PC-3 (cell line): ENCODE measurements at regions not wholly inside any gene's neighbourhood (a gene's known extent, or its start where the extent isn't known, plus 50 kb on each side); places are given as distances from the start of the nearest gene placed in this dataset.

ENCODE experiments used
- ATAC-seq: fragments of 200-7000 bp; cut with Tn5 transposase; 2 replicates; pipeline ENCODE4 v1.9.1; 2020; ENCODE audit warnings: mild to moderate bottlenecking, moderate library complexity
- BruUV-seq: library from RNA; stranded (reverse); fragments of 400-500 nt; replicated peaks from 2 replicates; lab custom pipeline; 2021; lab: Mats Ljungman, UMichigan
- CTCF ChIA-PET: fragments of 300-600 bp; sonication (Branson Sonifier 250); formaldehyde crosslinking; loops from one replicate; lab custom pipeline; 2022; ENCODE audit warnings: antibody characterized with exemption; lab: Charles Lee
- POLR2A ChIA-PET: fragments of 300-600 bp; sonication (Branson Sonifier 250); formaldehyde crosslinking; loops from one replicate; lab custom pipeline; 2022; ENCODE audit warnings: antibody characterized with exemption; ENCODE audit not compliant: unreplicated experiment; lab: Charles Lee
- DNase-seq: peaks from one replicate; pipeline ENCODE4 v3.0.0-alpha.2; 2015
- H2AFZ ChIP-seq: fragments of 300-600 bp; sonication (generic); 2 replicates; pipeline ENCODE4 v1.6.0; 2016; ENCODE audit warnings: antibody characterized with exemption, low read length
- H3F3A ChIP-seq: fragments of 300-600 bp; sonication (generic); one replicate; pipeline ENCODE4 v1.6.0; 2017; ENCODE audit warnings: antibody characterized with exemption, low read length, control low read depth, mild to moderate bottlenecking; ENCODE audit not compliant: unreplicated experiment
- H3K27ac ChIP-seq: fragments of 300-600 bp; sonication (generic); 2 replicates; pipeline ENCODE4 v1.5.1; 2016; ENCODE audit warnings: mild to moderate bottlenecking, low read length
- H3K27me3 ChIP-seq: fragments of 300-600 bp; sonication (generic); 2 replicates; pipeline ENCODE4 v1.6.1; 2016; ENCODE audit warnings: low read length, mixed read lengths
- H3K36me3 ChIP-seq: fragments of 300-600 bp; sonication (generic); 2 replicates; pipeline ENCODE4 v1.6.1; 2016; ENCODE audit warnings: low read depth, mixed run types, low read length, mixed read lengths
- H3K4me1 ChIP-seq: fragments of 300-600 bp; sonication (generic); 2 replicates; pipeline ENCODE4 v1.5.1; 2016; ENCODE audit warnings: low read length; ENCODE audit not compliant: insufficient read depth
- H3K4me2 ChIP-seq: fragments of 300-600 bp; sonication (generic); 2 replicates; pipeline ENCODE4 v1.6.0; 2016; ENCODE audit warnings: low read length
- H3K4me3 ChIP-seq: fragments of 300-600 bp; sonication (generic); 2 replicates; pipeline ENCODE4 v1.5.1; 2016; ENCODE audit warnings: mild to moderate bottlenecking, low read length, mixed read lengths
- H3K79me2 ChIP-seq: fragments of 300-600 bp; sonication (generic); 2 replicates; pipeline ENCODE4 v1.6.1; 2017; ENCODE audit warnings: low read length, mixed read lengths
- H3K9ac ChIP-seq: fragments of 300-600 bp; sonication (generic); 2 replicates; pipeline ENCODE4 v1.6.0; 2016; ENCODE audit warnings: mild to moderate bottlenecking, low read length
- H3K9me2 ChIP-seq: fragments of 300-600 bp; sonication (generic); replicated peaks from 2 replicates; pipeline ENCODE4 v1.6.1; 2016; ENCODE audit warnings: mixed run types, low read length, mixed read lengths
- H3K9me3 ChIP-seq: fragments of 300-600 bp; sonication (generic); 2 replicates; pipeline ENCODE4 v1.6.1; 2016; ENCODE audit warnings: low read length, mixed read lengths
- H4K20me1 ChIP-seq: fragments of 300-600 bp; sonication (generic); 2 replicates; pipeline ENCODE4 v1.6.1; 2016; ENCODE audit warnings: low read length, mixed read lengths
- EZH2 ChIP-seq: fragments of 300-600 bp; sonication (generic); IDR thresholded peaks from one replicate; pipeline ENCODE4 v1.6.1; 2017; ENCODE audit warnings: antibody characterized with exemption, mild to moderate bottlenecking, low read length; ENCODE audit not compliant: unreplicated experiment
- EZH2phosphoT487 ChIP-seq: fragments of 300-600 bp; sonication (generic); IDR thresholded peaks from 2 replicates; pipeline ENCODE4 v1.6.1; 2018; ENCODE audit warnings: mild to moderate bottlenecking, antibody characterized with exemption, low read length, borderline replicate concordance
- intact Hi-C: fragments of 100-400 bp; cut with micrococcal nuclease; formaldehyde crosslinking; loops from 2 replicates; pipeline ENCODE4 v1.9.0; 2023
- TF ChIP-seq, protein P1 (sequence below): fragments of 300-600 bp; sonication (generic); conservative IDR thresholded peaks from 2 replicates; pipeline ENCODE4 v1.5.1; 2017; ENCODE audit warnings: antibody characterized with exemption, low read depth, mild to moderate bottlenecking, low read length

DNA sequence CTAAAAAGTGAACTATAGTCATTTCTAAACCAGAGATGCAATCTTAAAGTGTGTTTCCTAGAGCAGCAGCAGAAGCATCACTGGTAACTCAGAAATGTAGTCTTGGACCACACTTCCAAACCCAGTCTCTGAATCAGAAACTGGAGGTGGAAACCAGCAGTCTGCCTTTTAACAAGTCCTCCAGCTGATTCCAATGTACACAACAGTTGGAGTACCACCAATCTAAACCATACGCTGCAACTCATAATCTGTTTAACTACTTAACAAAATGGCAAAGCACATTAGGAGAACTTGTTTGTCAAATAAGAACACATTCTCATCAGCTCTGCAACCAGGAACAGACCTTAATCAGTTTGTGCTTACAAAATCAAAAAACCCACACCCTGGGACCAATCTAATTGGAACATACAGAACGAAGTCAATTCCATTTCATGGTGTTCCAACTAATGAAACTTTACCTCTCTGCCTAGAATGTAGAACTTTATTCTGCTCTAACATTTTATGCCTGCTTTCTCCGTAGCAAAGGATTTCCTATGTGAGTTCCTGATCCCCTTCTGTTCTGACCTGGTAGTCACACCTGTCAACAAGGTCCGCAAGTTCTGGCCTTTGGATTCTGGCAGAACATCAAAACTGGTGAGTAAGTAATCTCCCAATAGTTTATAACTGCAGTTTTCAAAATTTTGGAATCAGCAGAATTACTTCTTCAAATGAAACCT, 390.4 kb downstream of the HTR1B start:
- Histone ChIP-seq H3K9me3 (no peaks in the 10 kb centered on the region), H3K27ac (no peak overlapping the region), H3K36me3 (no peaks in the 10 kb centered on the region), H3K4me3 (no peak overlapping the region), H3K27me3 (no peaks in the 10 kb centered on the region), H3K79me2 (no peaks in the 10 kb centered on the region), H3K9ac (no peak overlapping the region), H3K4me2 (no peak overlapping the region), H3K9me2 (no peaks in the 10 kb centered on the region), H4K20me1 (no peaks in the 10 kb centered on the region), H2AFZ (no peak overlapping the region), H3F3A (no peaks in the 10 kb centered on the region), H3K4me1 (no peaks in the 10 kb centered on the region)
- no TSS peak for BruUV-seq
- no peak for TF ChIP-seq EZH2
- TF ChIP-seq, protein P1, sequence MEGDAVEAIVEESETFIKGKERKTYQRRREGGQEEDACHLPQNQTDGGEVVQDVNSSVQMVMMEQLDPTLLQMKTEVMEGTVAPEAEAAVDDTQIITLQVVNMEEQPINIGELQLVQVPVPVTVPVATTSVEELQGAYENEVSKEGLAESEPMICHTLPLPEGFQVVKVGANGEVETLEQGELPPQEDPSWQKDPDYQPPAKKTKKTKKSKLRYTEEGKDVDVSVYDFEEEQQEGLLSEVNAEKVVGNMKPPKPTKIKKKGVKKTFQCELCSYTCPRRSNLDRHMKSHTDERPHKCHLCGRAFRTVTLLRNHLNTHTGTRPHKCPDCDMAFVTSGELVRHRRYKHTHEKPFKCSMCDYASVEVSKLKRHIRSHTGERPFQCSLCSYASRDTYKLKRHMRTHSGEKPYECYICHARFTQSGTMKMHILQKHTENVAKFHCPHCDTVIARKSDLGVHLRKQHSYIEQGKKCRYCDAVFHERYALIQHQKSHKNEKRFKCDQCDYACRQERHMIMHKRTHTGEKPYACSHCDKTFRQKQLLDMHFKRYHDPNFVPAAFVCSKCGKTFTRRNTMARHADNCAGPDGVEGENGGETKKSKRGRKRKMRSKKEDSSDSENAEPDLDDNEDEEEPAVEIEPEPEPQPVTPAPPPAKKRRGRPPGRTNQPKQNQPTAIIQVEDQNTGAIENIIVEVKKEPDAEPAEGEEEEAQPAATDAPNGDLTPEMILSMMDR = no peak
- TF ChIP-seq EZH2phosphoT487 = no peak
- intact Hi-C loops = no loop called here
- no peak for ATAC-seq
- POLR2A ChIA-PET = no interaction called here
- no peak for DNase-seq
- CTCF ChIA-PET = no interaction called here

DNA sequence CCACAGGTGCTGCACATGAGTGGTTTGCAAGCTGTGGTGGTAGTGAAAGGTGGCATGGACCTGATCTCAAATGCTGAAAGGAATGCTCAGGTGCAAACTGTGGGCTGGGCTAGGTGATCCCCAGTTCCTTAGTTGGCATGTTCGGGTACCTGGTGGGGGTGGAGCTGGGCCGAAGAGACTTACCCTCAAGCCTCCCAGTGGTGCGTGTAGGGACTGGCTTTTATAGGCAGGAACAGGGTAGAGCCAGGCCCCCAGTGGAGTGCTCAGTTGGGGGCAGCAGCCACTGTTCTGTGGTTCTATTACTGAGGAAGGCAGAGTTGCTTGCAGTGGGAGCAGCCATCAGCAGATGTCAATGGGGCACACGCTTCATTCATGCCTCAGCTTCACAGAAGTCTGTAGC, 399.8 kb downstream of the HTR1B start:
- ATAC-seq (no peak), DNase-seq (no peak)
- Histone ChIP-seq H3K4me1 (no peaks in the 10 kb centered on the region), H3K9me2 (no peaks in the 10 kb centered on the region), H3K9me3 (no peaks in the 10 kb centered on the region), H3K27me3 (no peaks in the 10 kb centered on the region), H3F3A (no peaks in the 10 kb centered on the region), H2AFZ (no peak overlapping the region), H3K36me3 (no peaks in the 10 kb centered on the region), H3K27ac (no peak overlapping the region), H3K4me2 (no peak overlapping the region), H4K20me1 (no peaks in the 10 kb centered on the region), H3K9ac (no peak overlapping the region), H3K79me2 (no peaks in the 10 kb centered on the region), H3K4me3 (no peak overlapping the region)
- BruUV-seq = no TSS peak
- TF ChIP-seq EZH2phosphoT487 = no peak
- TF ChIP-seq, protein P1 = no peak
- no peak for TF ChIP-seq EZH2
- intact Hi-C loops = no loop called here
- ChIA-PET POLR2A (no interaction called here), CTCF (no interaction called here)

DNA sequence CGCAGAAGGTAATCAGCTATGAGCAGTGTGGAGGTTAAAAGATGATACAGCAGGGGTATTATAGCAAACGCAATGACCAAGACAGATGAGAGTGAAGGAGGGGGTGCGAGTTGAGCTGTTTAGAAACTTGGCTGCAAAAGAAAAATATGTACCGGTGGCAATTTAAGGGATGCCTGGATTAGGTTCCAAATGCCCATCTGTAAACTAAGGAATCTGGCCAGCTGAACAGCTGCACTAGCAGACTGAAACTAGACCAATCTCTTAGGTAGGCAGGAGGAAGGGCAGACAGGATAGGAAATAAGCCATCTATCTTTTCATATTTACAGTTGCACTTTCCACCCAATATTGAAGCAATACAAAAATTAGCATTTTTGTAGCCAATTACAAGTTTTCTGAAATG, 407.6 kb downstream of the HTR1B start:
- ChIA-PET CTCF (no interaction called here), POLR2A (no interaction called here)
- Histone ChIP-seq H3F3A (no peaks in the 10 kb centered on the region), H3K4me3 (no peak overlapping the region), H3K27ac (no peak overlapping the region), H3K27me3 (no peaks in the 10 kb centered on the region), H3K9me3 (no peaks in the 10 kb centered on the region), H3K9ac (no peak overlapping the region), H2AFZ (no peak overlapping the region), H3K9me2 (no peaks in the 10 kb centered on the region), H4K20me1 (no peaks in the 10 kb centered on the region), H3K4me2 (no peak overlapping the region), H3K36me3 (no peaks in the 10 kb centered on the region), H3K79me2 (no peaks in the 10 kb centered on the region), H3K4me1 (no peaks in the 10 kb centered on the region)
- TF ChIP-seq EZH2 (no peak), EZH2phosphoT487 (no peak)
- TF ChIP-seq, protein P1 = no peak
- no peak for DNase-seq
- BruUV-seq = no TSS peak
- intact Hi-C loops = no loop called here
- no peak for ATAC-seq
